ENCODE measurements at regions not wholly inside any gene's neighbourhood (a gene's known extent, or its start where the extent isn't known, plus 50 kb on each side); places are given as distances from the start of the nearest gene placed in this dataset.

DNA sequence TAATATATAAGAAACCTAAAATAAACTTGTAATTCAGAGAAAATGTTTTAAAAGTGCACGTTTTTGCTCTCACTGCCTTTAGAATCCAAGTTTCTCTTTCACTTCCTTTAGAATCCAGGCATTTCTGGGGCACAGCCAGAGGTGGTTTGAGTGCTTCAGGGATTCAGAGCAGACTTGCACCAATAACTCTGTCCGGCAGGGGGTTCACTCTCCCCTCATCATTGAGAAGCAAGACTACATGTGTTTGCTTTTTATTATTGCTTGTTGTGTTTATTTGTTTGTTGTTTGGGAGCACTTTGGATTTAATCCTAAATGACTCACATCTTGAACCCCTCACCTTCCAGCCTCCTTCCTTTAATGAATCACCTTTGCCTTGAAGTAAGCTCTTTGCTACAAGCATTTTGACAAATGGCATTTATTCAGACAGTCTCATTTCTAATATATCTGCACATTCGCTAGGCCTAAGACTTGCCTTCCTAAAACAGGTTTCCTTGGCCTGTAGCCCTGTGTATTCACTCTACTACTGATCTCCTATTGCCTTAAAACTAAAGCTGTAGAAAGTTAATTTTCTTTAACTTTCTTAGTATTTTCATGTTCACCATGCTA, 233.5 kb upstream of the ATP5MC3 start:
- TF ChIP-seq BACH2 (CRISPR knock-in tag; IDR thresholded peaks at IDR 0.05; ENCODE audit: borderline replicate concordance) (no peak), ARNTL (CRISPR knock-in tag; IDR thresholded peaks at IDR 0.05; ENCODE audit: borderline replicate concordance, low read depth) (no peak)
- TF ChIP-seq, protein P1, sequence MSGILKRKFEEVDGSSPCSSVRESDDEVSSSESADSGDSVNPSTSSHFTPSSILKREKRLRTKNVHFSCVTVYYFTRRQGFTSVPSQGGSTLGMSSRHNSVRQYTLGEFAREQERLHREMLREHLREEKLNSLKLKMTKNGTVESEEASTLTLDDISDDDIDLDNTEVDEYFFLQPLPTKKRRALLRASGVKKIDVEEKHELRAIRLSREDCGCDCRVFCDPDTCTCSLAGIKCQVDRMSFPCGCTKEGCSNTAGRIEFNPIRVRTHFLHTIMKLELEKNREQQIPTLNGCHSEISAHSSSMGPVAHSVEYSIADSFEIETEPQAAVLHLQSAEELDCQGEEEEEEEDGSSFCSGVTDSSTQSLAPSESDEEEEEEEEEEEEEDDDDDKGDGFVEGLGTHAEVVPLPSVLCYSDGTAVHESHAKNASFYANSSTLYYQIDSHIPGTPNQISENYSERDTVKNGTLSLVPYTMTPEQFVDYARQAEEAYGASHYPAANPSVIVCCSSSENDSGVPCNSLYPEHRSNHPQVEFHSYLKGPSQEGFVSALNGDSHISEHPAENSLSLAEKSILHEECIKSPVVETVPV (CRISPR knock-in tag; IDR thresholded peaks at IDR 0.05): no peak
